ENCODE measurements at regions not wholly inside any gene's neighbourhood (a gene's known extent, or its start where the extent isn't known, plus 50 kb on each side); places are given as distances from the start of the nearest gene placed in this dataset.

- TF ChIP-seq CTCF (IDR thresholded peaks at IDR 0.05), result no peak
- no peak for TF ChIP-seq POLR2A (IDR thresholded peaks at IDR 0.05)
- no peak for TF ChIP-seq EP300 (IDR thresholded peaks at IDR 0.05)
- TF ChIP-seq POLR2AphosphoS5 (IDR thresholded peaks at IDR 0.05), result no peak
These were observed 172.6 kb upstream of the RSPO3 start for GRCh38 chr6:126945812-126946360.
